SK-N-SH (cell line): ENCODE measurements at regions not wholly inside any gene's neighbourhood (a gene's known extent, or its start where the extent isn't known, plus 50 kb on each side); places are given as distances from the start of the nearest gene placed in this dataset.

ENCODE experiments used
- CTCF ChIA-PET: fragments of 300-600, 350-600 bp; formaldehyde crosslinking; extraction: SDS; loops from one replicate; lab custom pipeline; 2021; lab: Yijun Ruan, JAX
- POLR2A ChIA-PET: fragments of 350-600 bp; sonication (Branson Sonifier 250); formaldehyde crosslinking; extraction: SDS; loops from one replicate; lab custom pipeline; 2020; ENCODE audit warnings: antibody characterized with exemption, inconsistent platforms; lab: Yijun Ruan, JAX
- DNase-seq: peaks from one replicate; pipeline ENCODE4 v3.0.0; 2012
- H2AFZ ChIP-seq: fragments of 200-600 bp; sonication (generic); 2 replicates; pipeline ENCODE4 v1.8.1; 2016; ENCODE audit warnings: antibody characterized with exemption, mild to moderate bottlenecking, low read depth
- H3F3A ChIP-seq: fragments of 200-600 bp; sonication (generic); replicated peaks from 2 replicates; pipeline ENCODE3; 2016; ENCODE audit warnings: antibody characterized with exemption, mild to moderate bottlenecking; ENCODE audit not compliant: insufficient read depth
- H3K27ac ChIP-seq, 2 experiments: fragments of 200-500 bp in 1 of 2; fragments of 200-600 bp in 1 of 2; sonication (Bioruptor generic) in 1 of 2; sonication (generic), shearing (Covaris generic) in 1 of 2; 2 replicates each; pipeline versions ENCODE4 v1.5.1 to v1.6.1; 2014 to 2016; ENCODE audit warnings: low read depth in 2 of 2, inconsistent platforms in 1 of 2, low read length in 1 of 2, mild to moderate bottlenecking in 1 of 2, mixed read lengths in 1 of 2
- H3K27me3 ChIP-seq: fragments of 200-600 bp; sonication (generic), shearing (Covaris generic); 2 replicates; pipeline ENCODE4 v1.6.1; 2016; ENCODE audit warnings: mixed run types; ENCODE audit not compliant: insufficient read depth
- H3K36me3 ChIP-seq, 2 experiments: fragments of 200-500 bp in 1 of 2; fragments of 200-600 bp in 1 of 2; sonication (Bioruptor generic) in 1 of 2; sonication (generic) in 1 of 2; replicated peaks in 1 of 2; 2 replicates each; pipeline versions ENCODE3 to v1.5.1; 2014 to 2016; ENCODE audit warnings: low read length in 1 of 2, mild to moderate bottlenecking in 1 of 2; ENCODE audit not compliant: insufficient read depth in 2 of 2, control insufficient read depth in 1 of 2
- H3K4me1 ChIP-seq, 2 experiments: fragments of 200-500 bp in 1 of 2; fragments of 200-600 bp in 1 of 2; sonication (Bioruptor generic) in 1 of 2; sonication (generic), shearing (Covaris generic) in 1 of 2; 2 replicates each; pipeline versions ENCODE4 v1.5.1 to v1.6.1; 2014 to 2016; ENCODE audit warnings: low read depth in 1 of 2, low read length in 1 of 2, mixed run types in 1 of 2; ENCODE audit not compliant: insufficient read depth in 2 of 2, control insufficient read depth in 1 of 2
- H3K4me2 ChIP-seq: fragments of 200-600 bp; sonication (generic), shearing (Covaris generic); 2 replicates; pipeline ENCODE4 v1.6.1; 2017; ENCODE audit warnings: mixed run types
- H3K4me3 ChIP-seq, 2 experiments: fragments of 200-500 bp in 1 of 2; fragments of 200-600 bp in 1 of 2; sonication (Bioruptor generic) in 1 of 2; sonication (generic), shearing (Covaris generic) in 1 of 2; 2 replicates each; pipeline versions ENCODE4 v1.5.1 to v1.8.1; 2014 to 2016; ENCODE audit warnings: low read depth in 2 of 2, inconsistent platforms in 1 of 2, low read length in 1 of 2, mild to moderate bottlenecking in 1 of 2, mixed read lengths in 1 of 2, moderate library complexity in 1 of 2
- H3K79me2 ChIP-seq: fragments of 200-600 bp; sonication (generic); 2 replicates; pipeline ENCODE4 v1.8.1; 2017; ENCODE audit warnings: mild to moderate bottlenecking; ENCODE audit not compliant: insufficient read depth
- H3K9ac ChIP-seq: fragments of 200-600 bp; sonication (generic); 2 replicates; pipeline ENCODE4 v1.6.1; 2017; ENCODE audit warnings: mixed run types
- H3K9me2 ChIP-seq: fragments of 200-600 bp; sonication (generic); 2 replicates; pipeline ENCODE4 v1.6.1; 2017; ENCODE audit warnings: mixed run types
- H3K9me3 ChIP-seq: fragments of 200-600 bp; sonication (generic); 2 replicates; pipeline ENCODE4 v1.6.1; 2017; ENCODE audit warnings: mixed run types, mild to moderate bottlenecking, moderate library complexity
- H4K20me1 ChIP-seq: fragments of 200-600 bp; sonication (generic); 2 replicates; pipeline ENCODE4 v1.6.1; 2017; ENCODE audit warnings: mild to moderate bottlenecking, mixed run types; ENCODE audit not compliant: insufficient read depth
- CTCF ChIP-seq: fragments of 200-600 bp; sonication (generic); IDR thresholded peaks from 2 replicates; pipeline ENCODE4 v1.6.1; 2017; ENCODE audit warnings: antibody characterized with exemption, mild to moderate bottlenecking, moderate library complexity
- FOSL2 ChIP-seq: IDR thresholded peaks from 2 replicates; pipeline ENCODE4 v1.4.0; 2012; ENCODE audit warnings: low read depth, mild to moderate bottlenecking, moderate library complexity, borderline replicate concordance
- IRF3 ChIP-seq: fragments of 150-350 bp; IDR thresholded peaks from 2 replicates; pipeline ENCODE4 v1.6.1; 2016; ENCODE audit warnings: mild to moderate bottlenecking, low read depth, low read length
- JUND ChIP-seq: IDR thresholded peaks from 2 replicates; pipeline ENCODE4 v1.4.0; 2012
- MAX ChIP-seq: IDR thresholded peaks from 2 replicates; pipeline ENCODE4 v1.4.0; 2012; ENCODE audit warnings: low read depth
- NFIC ChIP-seq: IDR thresholded peaks from 2 replicates; pipeline ENCODE4 v1.4.0; 2012; ENCODE audit warnings: borderline replicate concordance
- NRF1 ChIP-seq: IDR thresholded peaks from 2 replicates; pipeline ENCODE4 v1.6.1; 2012; ENCODE audit warnings: low read depth, mild to moderate bottlenecking, low read length
- RCOR1 ChIP-seq: fragments of 150-350 bp; IDR thresholded peaks from 2 replicates; pipeline ENCODE4 v1.6.1; 2017; ENCODE audit warnings: antibody characterized with exemption, low read length
- REST ChIP-seq: IDR thresholded peaks from 2 replicates; pipeline ENCODE4 v1.6.1; 2012; ENCODE audit warnings: mild to moderate bottlenecking, low read depth, low read length, moderate library complexity
- TAF1 ChIP-seq: IDR thresholded peaks from 2 replicates; pipeline ENCODE4 v1.6.1; 2012; ENCODE audit warnings: low read depth, mild to moderate bottlenecking, low read length, moderate library complexity, borderline replicate concordance
- USF1 ChIP-seq: IDR thresholded peaks from 2 replicates; pipeline ENCODE4 v1.4.0; 2012; ENCODE audit warnings: low read depth, borderline replicate concordance
- ZBTB33 ChIP-seq: IDR thresholded peaks from 2 replicates; pipeline ENCODE4 v1.4.0; 2012; ENCODE audit warnings: low read depth, borderline replicate concordance
- WGBS: methylation state at CpG from one replicate; pipeline ENCODE4 v1.1.6; 2017; ENCODE audit warnings: low lambda C conversion rate; 5-methylcytosine and 5-hydroxymethylcytosine counted together

- H3K4me2 ChIP-seq = no peak overlapping the region
- no peak for DNase-seq
These were observed 682.3 kb downstream of the TRIML1 start for GRCh38 chr4:188821500-188821899.

GRCh38 chr4:188822698-188823097 lies 683.5 kb downstream of the TRIML1 start:
- Histone ChIP-seq H2AFZ (no peak overlapping the region), H3K27ac (no peak overlapping the region), H3K4me2 (no peak overlapping the region), H3K27me3 (no peaks in the 10 kb centered on the region), H3K9me3 (no peaks in the 10 kb centered on the region), H3K36me3 (no peaks in the 10 kb centered on the region), H3K9me2 (no peaks in the 10 kb centered on the region), H3K4me3 (no peak overlapping the region), H3F3A (no peaks in the 10 kb centered on the region), H3K4me1 (no peaks in the 10 kb centered on the region), H3K9ac (no peak overlapping the region), H4K20me1 (no peaks in the 10 kb centered on the region), H3K79me2 (no peaks in the 10 kb centered on the region)
- POLR2A ChIA-PET = no interaction called here
- DNase-seq = no peak
- CTCF ChIA-PET = no interaction called here
- TF ChIP-seq NFIC = no peak
- no peak for TF ChIP-seq RCOR1
- WGBS = 52% methylated on average over 2 of the region's 2 CpGs

More at GRCh38 chr4:188821500-188821899, 682.3 kb downstream of the TRIML1 start:
- Histone ChIP-seq H3K4me1 (no peaks in the 10 kb centered on the region), H3K36me3 (no peaks in the 10 kb centered on the region), H2AFZ (no peak overlapping the region), H3K79me2 (no peaks in the 10 kb centered on the region), H3F3A (no peaks in the 10 kb centered on the region)
- TF ChIP-seq ZBTB33 = no peak
- TF ChIP-seq, all 33 proteins: peak for 0
- ChIA-PET CTCF (no interaction called here), POLR2A (no interaction called here)
- 43% methylated on average over 8 of the region's 8 CpGs for WGBS
- no peaks in the 10 kb centered on the region for H3K9me2 ChIP-seq
- H3K9me3 ChIP-seq = no peaks in the 10 kb centered on the region
- no peak overlapping the region for H3K4me3 ChIP-seq
- no peaks in the 10 kb centered on the region for H4K20me1 ChIP-seq
- no peak overlapping the region for H3K9ac ChIP-seq
- H3K27ac ChIP-seq = no peak overlapping the region
- H3K27me3 ChIP-seq = no peaks in the 10 kb centered on the region

GRCh38 chr4:188824553-188824952 lies 685.3 kb downstream of the TRIML1 start:
- Histone ChIP-seq H3K36me3 (no peaks in the 10 kb centered on the region), H3F3A (no peaks in the 10 kb centered on the region), H4K20me1 (no peaks in the 10 kb centered on the region), H3K4me3 (no peak overlapping the region), H3K9me3 (no peaks in the 10 kb centered on the region), H3K4me1 (no peaks in the 10 kb centered on the region), H2AFZ (no peak overlapping the region), H3K4me2 (no peak overlapping the region), H3K9ac (no peak overlapping the region), H3K27me3 (no peaks in the 10 kb centered on the region), H3K27ac (no peak overlapping the region), H3K79me2 (no peaks in the 10 kb centered on the region), H3K9me2 (no peaks in the 10 kb centered on the region)
- no peak for DNase-seq
- CTCF ChIA-PET = no interaction called here
- 33% methylated on average over 5 of the region's 17 CpGs for WGBS
- POLR2A ChIA-PET = no interaction called here
- no peak for TF ChIP-seq REST
- TF ChIP-seq JUND = no peak
- TF ChIP-seq NRF1 = no peak
- TF ChIP-seq MAX = no peak
- TF ChIP-seq NFIC = no peak
- TF ChIP-seq TAF1 = no peak
- no peak for TF ChIP-seq IRF3
- TF ChIP-seq FOSL2 = no peak
- TF ChIP-seq CTCF = no peak
- TF ChIP-seq RCOR1 = no peak
- TF ChIP-seq USF1 = no peak
